ENCODE measurements at regions not wholly inside any gene's neighbourhood (a gene's known extent, or its start where the extent isn't known, plus 50 kb on each side); places are given as distances from the start of the nearest gene placed in this dataset.

- TF ChIP-seq CTCF (IDR thresholded peaks at IDR 0.05), result no peak
- no peak for TF ChIP-seq EP300 (IDR thresholded peaks at IDR 0.05)
- TF ChIP-seq POLR2A (IDR thresholded peaks at IDR 0.05), result no peak
These were observed 97.6 kb upstream of the NKX1-1 start for GRCh38 chr4:1503583-1504471.
